HepG2 (cell line): ENCODE measurements at regions not wholly inside any gene's neighbourhood (a gene's known extent, or its start where the extent isn't known, plus 50 kb on each side); places are given as distances from the start of the nearest gene placed in this dataset.

Experiments
- ATAC-seq: fragments of 200-7000 bp; cut with Tn5 transposase; 3 replicates; pipeline ENCODE4 v1.9.1; 2020; ENCODE audit warnings: mild to moderate bottlenecking, moderate library complexity
- BruUV-seq: library from RNA; stranded (reverse); fragments of 400-500 nt; replicated peaks from 2 replicates; lab custom pipeline; 2021; lab: Mats Ljungman, UMichigan
- CTCF ChIA-PET: fragments of 300-600 bp; formaldehyde crosslinking; extraction: SDS; loops from one replicate; lab custom pipeline; 2021; ENCODE audit warnings: low total read pairs, inconsistent platforms, low intra/inter-chr PET ratio; lab: Yijun Ruan, JAX
- POLR2A ChIA-PET: fragments of 350-600 bp; sonication (Branson Sonifier 250); formaldehyde crosslinking; loops from one replicate; lab custom pipeline; 2020; ENCODE audit warnings: antibody characterized with exemption, inconsistent platforms; lab: Yijun Ruan, JAX
- DNase-seq: peaks from one replicate; pipeline ENCODE4 v3.0.0-alpha.2; 2015; ENCODE audit warnings: low spot score
- FAIRE-seq: peaks from 3 replicates; lab custom pipeline; 2011; peaks lifted over from hg19 to GRCh38; lab: Jason Lieb, UNC
- H2AFZ ChIP-seq: one replicate; pipeline ENCODE4 v1.6.1; 2011; ENCODE audit warnings: low read length, inconsistent platforms
- H3K27ac ChIP-seq: fragments of 300-600 bp; 3 replicates; pipeline ENCODE4 v1.8.0; 2011; ENCODE audit warnings: mixed run types, mild to moderate bottlenecking, mixed read lengths, low read length, inconsistent platforms; ENCODE audit not compliant: insufficient read depth; ENCODE audit errors: extremely low read length
- H3K27me3 ChIP-seq, 2 experiments: fragments of 200-600 bp in 1 of 2; 2 replicates in 1 of 2; 3 replicates in 1 of 2; pipeline versions ENCODE4 v1.6.0 to v1.8.0; 2011; ENCODE audit warnings: low read length in 2 of 2, mild to moderate bottlenecking in 2 of 2, moderate library complexity in 2 of 2, inconsistent platforms in 1 of 2; ENCODE audit not compliant: insufficient read depth in 2 of 2, control insufficient read depth in 1 of 2
- H3K36me3 ChIP-seq, 2 experiments: fragments of 200-600 bp in 1 of 2; replicated peaks in 1 of 2; 2 replicates in 1 of 2; 3 replicates in 1 of 2; pipeline versions ENCODE4 v1.5.1 to v1.8.0; 2011; ENCODE audit warnings: low read length in 2 of 2, inconsistent platforms in 1 of 2; ENCODE audit not compliant: insufficient read depth in 2 of 2, control insufficient read depth in 1 of 2
- H3K4me1 ChIP-seq: 2 replicates; pipeline ENCODE4 v1.5.1; 2012; ENCODE audit warnings: low read length, inconsistent platforms; ENCODE audit not compliant: insufficient read depth
- H3K4me2 ChIP-seq: 2 replicates; pipeline ENCODE4 v1.6.0; 2011; ENCODE audit warnings: low read depth, low read length, inconsistent platforms
- H3K4me3 ChIP-seq, 3 experiments: fragments of 200-600 bp in 1 of 3; sonication (generic), shearing (Covaris generic) in 1 of 3; replicated peaks in 1 of 3; 2 replicates each; pipeline ENCODE4 v1.5.1; 2011 to 2016; ENCODE audit warnings: low read length in 3 of 3, inconsistent platforms in 2 of 3, low read depth in 2 of 3, mild to moderate bottlenecking in 2 of 3, control low read depth in 1 of 3, mixed read lengths in 1 of 3; ENCODE audit not compliant: insufficient read depth in 1 of 3
- H3K79me2 ChIP-seq: one replicate; pipeline ENCODE4 v1.6.1; 2011; ENCODE audit warnings: low read length, inconsistent platforms; ENCODE audit not compliant: insufficient read depth
- H3K9ac ChIP-seq: 2 replicates; pipeline ENCODE4 v1.6.0; 2011; ENCODE audit warnings: mild to moderate bottlenecking, low read depth, low read length, inconsistent platforms; ENCODE audit not compliant: insufficient read depth
- H3K9me3 ChIP-seq: 2 replicates; pipeline ENCODE4 v1.5.1; 2012; ENCODE audit warnings: mild to moderate bottlenecking, low read length
- H4K20me1 ChIP-seq: 2 replicates; pipeline ENCODE4 v1.6.0; 2011; ENCODE audit warnings: inconsistent platforms, mild to moderate bottlenecking, low read length, moderate library complexity; ENCODE audit not compliant: insufficient read depth
- ZNF24 ChIP-seq: fragments of 450-650 bp; IDR thresholded peaks from 2 replicates; pipeline ENCODE4 v1.6.1; 2017; ENCODE audit warnings: antibody characterized with exemption, mild to moderate bottlenecking
- WGBS: methylation state at CpG from one replicate; pipeline ENCODE4 v1.1.6; 2017; ENCODE audit warnings: low lambda C conversion rate; 5-methylcytosine and 5-hydroxymethylcytosine counted together
- in situ Hi-C: cut with HindIII; loops from 2 replicates; pipeline ENCODE4 v1.10.0; 2017; ENCODE audit warnings: low pct_unique_long_range_greater_than_20kb; ENCODE audit not compliant: extremely low pct_ligation_motif_present
- intact Hi-C: fragments of 100-400 bp; cut with micrococcal nuclease; formaldehyde crosslinking; loops from one replicate; pipeline ENCODE4 v1.10.0; 2022; ENCODE audit not compliant: unreplicated experiment
- TF ChIP-seq, protein P1 (sequence below), 2 experiments: sonication (generic) in 1 of 2; formaldehyde crosslinking in 1 of 2; IDR thresholded peaks; 2 replicates each; pipeline versions ENCODE4 v1.4.0 to v1.6.1; 2018 to 2020; ENCODE audit warnings: missing genetic modification reagents in 2 of 2, borderline replicate concordance in 1 of 2, low read depth in 1 of 2, mild to moderate bottlenecking in 1 of 2, missing biosample characterization in 1 of 2
- TF ChIP-seq, protein P2 (sequence below): sonication (generic); formaldehyde crosslinking; IDR thresholded peaks from 2 replicates; pipeline ENCODE4 v1.4.0; 2020; ENCODE audit warnings: missing genetic modification reagents, borderline replicate concordance

DNA sequence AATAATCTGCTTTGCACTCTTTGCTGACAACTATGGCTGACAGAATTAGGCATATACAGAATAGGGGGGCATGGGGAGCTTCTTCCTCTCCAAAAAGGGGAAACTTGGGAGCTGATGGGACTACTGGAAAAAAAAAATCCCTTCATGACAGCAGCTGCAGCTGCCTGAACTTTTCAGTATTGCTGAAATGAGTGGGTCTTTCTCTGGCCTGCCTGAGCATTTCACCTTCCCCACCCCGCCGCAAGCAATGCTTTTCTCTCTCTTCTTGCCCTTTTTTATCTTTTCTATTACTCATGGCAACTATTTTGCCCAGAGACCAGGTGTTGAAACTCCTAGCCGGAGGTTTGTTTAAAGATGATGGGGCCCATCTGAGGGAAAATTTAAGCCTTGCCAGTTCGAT is 244.9 kb downstream of the SEMA3D start:
- Histone ChIP-seq H4K20me1 (no peaks in the 10 kb centered on the region), H3K9ac (no peak overlapping the region), H3K4me1 (no peaks in the 10 kb centered on the region), H2AFZ (no peak overlapping the region), H3K36me3 (no peaks in the 10 kb centered on the region), H3K27ac (no peak overlapping the region), H3K4me2 (no peak overlapping the region), H3K9me3 (no peaks in the 10 kb centered on the region), H3K4me3 (no peak overlapping the region), H3K27me3 (no peaks in the 10 kb centered on the region), H3K79me2 (no peaks in the 10 kb centered on the region)
- BruUV-seq: no TSS peak
- intact Hi-C loops: no loop called here
- no peak for DNase-seq
- POLR2A ChIA-PET: no interaction called here
- no peak for ATAC-seq
- TF ChIP-seq, protein P1, sequence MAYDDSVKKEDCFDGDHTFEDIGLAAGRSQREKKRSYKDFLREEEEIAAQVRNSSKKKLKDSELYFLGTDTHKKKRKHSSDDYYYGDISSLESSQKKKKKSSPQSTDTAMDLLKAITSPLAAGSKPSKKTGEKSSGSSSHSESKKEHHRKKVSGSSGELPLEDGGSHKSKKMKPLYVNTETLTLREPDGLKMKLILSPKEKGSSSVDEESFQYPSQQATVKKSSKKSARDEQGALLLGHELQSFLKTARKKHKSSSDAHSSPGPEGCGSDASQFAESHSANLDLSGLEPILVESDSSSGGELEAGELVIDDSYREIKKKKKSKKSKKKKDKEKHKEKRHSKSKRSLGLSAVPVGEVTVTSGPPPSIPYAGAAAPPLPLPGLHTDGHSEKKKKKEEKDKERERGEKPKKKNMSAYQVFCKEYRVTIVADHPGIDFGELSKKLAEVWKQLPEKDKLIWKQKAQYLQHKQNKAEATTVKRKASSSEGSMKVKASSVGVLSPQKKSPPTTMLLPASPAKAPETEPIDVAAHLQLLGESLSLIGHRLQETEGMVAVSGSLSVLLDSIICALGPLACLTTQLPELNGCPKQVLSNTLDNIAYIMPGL (CRISPR knock-in tag; IDR thresholded peaks at IDR 0.05; ENCODE audit: borderline replicate concordance in 1 of 2, low read depth in 1 of 2): no peak
- FAIRE-seq: no peak
- WGBS: 21% methylated on average over 4 of the region's 4 CpGs
- CTCF ChIA-PET: no interaction called here
- in situ Hi-C loops: no loop called here

GRCh38 chr7:84941291-84941690 is 245.6 kb downstream of the SEMA3D start:
- POLR2A ChIA-PET: no interaction called here
- H3K4me2 ChIP-seq: no peak overlapping the region
- FAIRE-seq: no peak
- H3K9me3 ChIP-seq: no peaks in the 10 kb centered on the region
- H3K79me2 ChIP-seq: no peaks in the 10 kb centered on the region
- no peaks in the 10 kb centered on the region for H4K20me1 ChIP-seq
- in situ Hi-C loops (no loop called here), intact Hi-C loops (no loop called here)
- H3K36me3 ChIP-seq: no peaks in the 10 kb centered on the region
- BruUV-seq: no TSS peak
- no peak overlapping the region for H3K27ac ChIP-seq
- TF ChIP-seq ZNF24: no peak
- TF ChIP-seq, protein P2, sequence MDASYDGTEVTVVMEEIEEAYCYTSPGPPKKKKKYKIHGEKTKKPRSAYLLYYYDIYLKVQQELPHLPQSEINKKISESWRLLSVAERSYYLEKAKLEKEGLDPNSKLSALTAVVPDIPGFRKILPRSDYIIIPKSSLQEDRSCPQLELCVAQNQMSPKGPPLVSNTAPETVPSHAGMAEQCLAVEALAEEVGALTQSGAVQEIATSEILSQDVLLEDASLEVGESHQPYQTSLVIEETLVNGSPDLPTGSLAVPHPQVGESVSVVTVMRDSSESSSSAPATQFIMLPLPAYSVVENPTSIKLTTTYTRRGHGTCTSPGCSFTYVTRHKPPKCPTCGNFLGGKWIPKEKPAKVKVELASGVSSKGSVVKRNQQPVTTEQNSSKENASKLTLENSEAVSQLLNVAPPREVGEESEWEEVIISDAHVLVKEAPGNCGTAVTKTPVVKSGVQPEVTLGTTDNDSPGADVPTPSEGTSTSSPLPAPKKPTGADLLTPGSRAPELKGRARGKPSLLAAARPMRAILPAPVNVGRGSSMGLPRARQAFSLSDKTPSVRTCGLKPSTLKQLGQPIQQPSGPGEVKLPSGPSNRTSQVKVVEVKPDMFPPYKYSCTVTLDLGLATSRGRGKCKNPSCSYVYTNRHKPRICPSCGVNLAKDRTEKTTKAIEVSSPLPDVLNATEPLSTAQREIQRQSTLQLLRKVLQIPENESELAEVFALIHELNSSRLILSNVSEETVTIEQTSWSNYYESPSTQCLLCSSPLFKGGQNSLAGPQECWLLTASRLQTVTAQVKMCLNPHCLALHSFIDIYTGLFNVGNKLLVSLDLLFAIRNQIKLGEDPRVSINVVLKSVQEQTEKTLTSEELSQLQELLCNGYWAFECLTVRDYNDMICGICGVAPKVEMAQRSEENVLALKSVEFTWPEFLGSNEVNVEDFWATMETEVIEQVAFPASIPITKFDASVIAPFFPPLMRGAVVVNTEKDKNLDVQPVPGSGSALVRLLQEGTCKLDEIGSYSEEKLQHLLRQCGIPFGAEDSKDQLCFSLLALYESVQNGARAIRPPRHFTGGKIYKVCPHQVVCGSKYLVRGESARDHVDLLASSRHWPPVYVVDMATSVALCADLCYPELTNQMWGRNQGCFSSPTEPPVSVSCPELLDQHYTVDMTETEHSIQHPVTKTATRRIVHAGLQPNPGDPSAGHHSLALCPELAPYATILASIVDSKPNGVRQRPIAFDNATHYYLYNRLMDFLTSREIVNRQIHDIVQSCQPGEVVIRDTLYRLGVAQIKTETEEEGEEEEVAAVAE: no peak
- CTCF ChIA-PET: no interaction called here
- 0% methylated on average over 1 of the region's 1 CpG for WGBS
- no peak for DNase-seq
- no peaks in the 10 kb centered on the region for H3K4me1 ChIP-seq
- no peak for ATAC-seq
- no peaks in the 10 kb centered on the region for H3K27me3 ChIP-seq
- H3K9ac ChIP-seq: no peak overlapping the region
- no peak overlapping the region for H2AFZ ChIP-seq
- H3K4me3 ChIP-seq: no peak overlapping the region
